Lower leg skin (tissue), 4 donors: ENCODE measurements at regions not wholly inside any gene's neighbourhood (a gene's known extent, or its start where the extent isn't known, plus 50 kb on each side); places are given as distances from the start of the nearest gene placed in this dataset.

Source experiments
- DNase-seq, 2 donors: peaks; one replicate each; pipeline ENCODE4 v3.0.0-alpha.2; 2019; ENCODE audit warnings: low spot score in 2 of 2
- H3K4me3 ChIP-seq: fragments of 200-600 bp; sonication (generic); 2 replicates; pipeline ENCODE4 v1.5.1; 2017; ENCODE audit warnings: mild to moderate bottlenecking, low read depth; ENCODE audit not compliant: poor library complexity, severe bottlenecking
- CTCF ChIP-seq, 3 donors: fragments of 450-650 bp; IDR thresholded peaks; one replicate each; pipeline ENCODE4 v1.5.1; 2016; ENCODE audit warnings: antibody characterized with exemption in 3 of 3, mild to moderate bottlenecking in 3 of 3, moderate library complexity in 2 of 3
- POLR2A ChIP-seq, 2 donors: fragments of 450-650 bp; IDR thresholded peaks; one replicate each; pipeline ENCODE4 v1.6.1; 2016 to 2017; ENCODE audit warnings: antibody characterized with exemption in 2 of 2, mild to moderate bottlenecking in 1 of 2, moderate library complexity in 1 of 2
- WGBS, 2 donors: methylation state at CpG; one replicate each; pipeline ENCODE4 v1.1.5; 2018; 5-methylcytosine and 5-hydroxymethylcytosine counted together
- intact Hi-C: fragments of 100-400 bp; cut with DNase I; formaldehyde crosslinking; loops from one replicate; pipeline ENCODE4 v1.15.0; 2023; ENCODE audit warnings: low total_unique reads

- no peak for DNase-seq
- intact Hi-C loops: no loop called here
- WGBS, 2 donors: 73 to 86% methylated on average over 3 of the region's 3 CpGs
- no peak overlapping the region for H3K4me3 ChIP-seq
- TF ChIP-seq POLR2A (IDR thresholded peaks at IDR 0.05) (no peak), CTCF (IDR thresholded peaks at IDR 0.05) (no peak)
Measured at GRCh38 chr22:49237279-49237678, 590.4 kb downstream of the BRD1 start.

GRCh38 chr22:49236541-49237075 lies 591.1 kb downstream of the BRD1 start:
- peak in 1 of 2 donors; percentile 54 for DNase-seq
- no peak overlapping the region for H3K4me3 ChIP-seq
- WGBS, 2 donors: 85 to 89% methylated on average over 11 of the region's 11 CpGs
- no peak for TF ChIP-seq CTCF (IDR thresholded peaks at IDR 0.05)
- TF ChIP-seq POLR2A (IDR thresholded peaks at IDR 0.05): no peak
- intact Hi-C loops: no loop called here

GRCh38 chr22:49235463-49236300 lies 592.0 kb downstream of the BRD1 start:
- TF ChIP-seq POLR2A (IDR thresholded peaks at IDR 0.05) (no peak), CTCF (IDR thresholded peaks at IDR 0.05) (no peak)
- intact Hi-C loops: no loop called here
- peak in 1 of 2 donors; percentile 68 for DNase-seq
- no peak overlapping the region for H3K4me3 ChIP-seq
- 60 to 70% methylated on average over 12 to 13 of the region's 13 CpGs for WGBS, 2 donors

- intact Hi-C loops: no loop called here
- peak in 1 of 2 donors; percentile 67 for DNase-seq
- H3K4me3 ChIP-seq: no peak overlapping the region
- 79 to 82% methylated on average over 3 of the region's 3 CpGs for WGBS, 2 donors
- TF ChIP-seq CTCF (IDR thresholded peaks at IDR 0.05) (no peak), POLR2A (IDR thresholded peaks at IDR 0.05) (no peak)
Measured at GRCh38 chr22:49234459-49234858, 593.2 kb downstream of the BRD1 start.

GRCh38 chr22:49233507-49234100 lies 594.1 kb downstream of the BRD1 start:
- intact Hi-C loops: no loop called here

More at GRCh38 chr22:49233507-49234100, 594.1 kb downstream of the BRD1 start:
- WGBS, 2 donors: 78% methylated on average over 16 of the region's 16 CpGs
- TF ChIP-seq CTCF (IDR thresholded peaks at IDR 0.05): no peak
- TF ChIP-seq POLR2A (IDR thresholded peaks at IDR 0.05): no peak
- no peak overlapping the region for H3K4me3 ChIP-seq
- DNase-seq: peak in 1 of 2 donors; percentile 65
